ENCODE measurements at regions not wholly inside any gene's neighbourhood (a gene's known extent, or its start where the extent isn't known, plus 50 kb on each side); places are given as distances from the start of the nearest gene placed in this dataset.

GRCh38 chr11:11725438-11725837 is 103.6 kb upstream of the GALNT18 start:
- Histone ChIP-seq H3K4me1 (ENCODE audit: control insufficient read depth, extremely low read depth, insufficient read depth, low read length) (no peaks in the 10 kb centered on the region), H3K9me3 (replicated peaks; ENCODE audit: control insufficient read depth, insufficient read depth, low read length) (no peaks in the 10 kb centered on the region), H3K4me2 (ENCODE audit: insufficient read depth, low read length) (no peak overlapping the region), H3K27me3 (ENCODE audit: control insufficient read depth in 2 of 2, insufficient read depth in 2 of 2, low read length in 2 of 2) (no peaks in the 10 kb centered on the region), H3K36me3 (ENCODE audit: control insufficient read depth in 2 of 2, extremely low read depth in 1 of 2, insufficient read depth in 2 of 2, low read length in 2 of 2) (no peaks in the 10 kb centered on the region), H3K9me1 (replicated peaks; ENCODE audit: control insufficient read depth, extremely low read depth, insufficient read depth, low read length) (no peaks in the 10 kb centered on the region), H3K9ac (replicated peaks; ENCODE audit: extremely low read depth, insufficient read depth, low read length) (no peak overlapping the region), H2AFZ (ENCODE audit: low read depth, low read length) (no peak overlapping the region), H3K4me3 (replicated peaks in 1 of 3; ENCODE audit: insufficient read depth in 1 of 3, low read depth in 1 of 3, low read length in 3 of 3) (no peak overlapping the region), H3K79me2 (ENCODE audit: control insufficient read depth, insufficient read depth, low read length) (no peaks in the 10 kb centered on the region), H3K27ac (ENCODE audit: insufficient read depth, low read depth, low read length) (no peak overlapping the region), H4K20me1 (replicated peaks; ENCODE audit: control insufficient read depth, extremely low read depth, insufficient read depth, low read length) (no peaks in the 10 kb centered on the region)
- BruUV-seq (replicated peaks), result no TSS peak
- TF ChIP-seq MYC (IDR thresholded peaks at IDR 0.05; ENCODE audit: low read depth, low read length) (no peak), EZH2 (IDR thresholded peaks at IDR 0.05; ENCODE audit: borderline replicate concordance, low read depth, low read length, severe bottlenecking) (no peak), JUN (IDR thresholded peaks at IDR 0.05; ENCODE audit: borderline replicate concordance, insufficient read depth, insufficient read length, low read depth) (no peak), POLR2A (IDR thresholded peaks at IDR 0.05; ENCODE audit: low read depth, low read length) (no peak), GATA2 (IDR thresholded peaks at IDR 0.05; ENCODE audit: insufficient read depth, insufficient read length, low read depth, low read length) (no peak), FOS (IDR thresholded peaks at IDR 0.05; ENCODE audit: borderline replicate concordance, insufficient read depth, low read length) (no peak), POLR2AphosphoS5 (IDR thresholded peaks at IDR 0.05; ENCODE audit: insufficient read depth, low read depth, low read length) (no peak), MAX (IDR thresholded peaks at IDR 0.05; ENCODE audit: insufficient read depth, insufficient read length) (no peak), CTCF (IDR thresholded peaks at IDR 0.05; ENCODE audit: extremely low read depth in 1 of 2, insufficient read depth in 1 of 2, low read depth in 1 of 2, low read length in 2 of 2) (no peak)
- ChIA-PET POLR2A (no interaction called here), CTCF (no interaction called here)
- dilution Hi-C loops (cut with MboI; ENCODE audit: extremely low pct_ligation_motif_present, low sequenced_read_pairs) (no loop called here), intact Hi-C loops (cut with micrococcal nuclease) (no loop called here)
- FAIRE-seq (no peak), DNase-seq (ENCODE audit: low read depth, low spot score) (no peak)

Measured in endothelial cell of umbilical vein (primary cell).